ENCODE measurements at regions not wholly inside any gene's neighbourhood (a gene's known extent, or its start where the extent isn't known, plus 50 kb on each side); places are given as distances from the start of the nearest gene placed in this dataset.

GRCh38 chr2:221818616-221819320, 246.7 kb upstream of the EPHA4 start:
- DNase-seq: no peak

GRCh38 chr2:221817878-221818277, 245.8 kb upstream of the EPHA4 start:
- no peak for DNase-seq

- no peak for DNase-seq
Measured at GRCh38 chr2:221817052-221817451, 244.9 kb upstream of the EPHA4 start.

- no peak for DNase-seq
Measured at GRCh38 chr2:221816566-221816965, 244.5 kb upstream of the EPHA4 start.

- no peak for DNase-seq
Measured at GRCh38 chr2:221810650-221811049, 238.5 kb upstream of the EPHA4 start.

GRCh38 chr2:221810245-221810644, 238.1 kb upstream of the EPHA4 start:
- DNase-seq: no peak

GRCh38 chr2:221808488-221808887, 236.4 kb upstream of the EPHA4 start:
- DNase-seq: no peak

GRCh38 chr2:221807706-221808105, 235.6 kb upstream of the EPHA4 start:
- DNase-seq: no peak

- no peak for DNase-seq
Measured at GRCh38 chr2:221802089-221802488, 230.0 kb upstream of the EPHA4 start.

- DNase-seq: no peak
Measured at GRCh38 chr2:221792971-221793521, 220.9 kb upstream of the EPHA4 start.

- DNase-seq: no peak
Measured at GRCh38 chr2:221791844-221792243, 219.7 kb upstream of the EPHA4 start.

- DNase-seq: no peak
Measured at GRCh38 chr2:221787561-221787960, 215.5 kb upstream of the EPHA4 start.

- DNase-seq: no peak
Measured at GRCh38 chr2:221786297-221786926, 214.3 kb upstream of the EPHA4 start.

GRCh38 chr2:221780281-221780688, 208.2 kb upstream of the EPHA4 start:
- peak; percentile 38 for DNase-seq

GRCh38 chr2:221779614-221780067, 207.5 kb upstream of the EPHA4 start:
- DNase-seq: peak; percentile 83

GRCh38 chr2:221778025-221778424, 205.9 kb upstream of the EPHA4 start:
- no peak for DNase-seq

GRCh38 chr2:221777119-221777518, 205.0 kb upstream of the EPHA4 start:
- no peak for DNase-seq

GRCh38 chr2:221775096-221775495, 203.0 kb upstream of the EPHA4 start:
- DNase-seq: no peak

- DNase-seq: no peak
Measured at GRCh38 chr2:221774136-221774535, 202.0 kb upstream of the EPHA4 start.

GRCh38 chr2:221771297-221771696, 199.2 kb upstream of the EPHA4 start:
- no peak for DNase-seq

- no peak for DNase-seq
Measured at GRCh38 chr2:221767106-221768012, 195.3 kb upstream of the EPHA4 start.

GRCh38 chr2:221762496-221762895, 190.4 kb upstream of the EPHA4 start:
- no peak for DNase-seq

GRCh38 chr2:221761260-221761659, 189.2 kb upstream of the EPHA4 start:
- DNase-seq: no peak

Data from fibroblast of skin of abdomen (primary cell).